ENCODE measurements at regions not wholly inside any gene's neighbourhood (a gene's known extent, or its start where the extent isn't known, plus 50 kb on each side); places are given as distances from the start of the nearest gene placed in this dataset.
"Not testable (repeated sequence)": the region's sequence is repeated elsewhere in the genome, so short reads cannot be mapped to it uniquely, and the experiment has no call there.

DNA sequence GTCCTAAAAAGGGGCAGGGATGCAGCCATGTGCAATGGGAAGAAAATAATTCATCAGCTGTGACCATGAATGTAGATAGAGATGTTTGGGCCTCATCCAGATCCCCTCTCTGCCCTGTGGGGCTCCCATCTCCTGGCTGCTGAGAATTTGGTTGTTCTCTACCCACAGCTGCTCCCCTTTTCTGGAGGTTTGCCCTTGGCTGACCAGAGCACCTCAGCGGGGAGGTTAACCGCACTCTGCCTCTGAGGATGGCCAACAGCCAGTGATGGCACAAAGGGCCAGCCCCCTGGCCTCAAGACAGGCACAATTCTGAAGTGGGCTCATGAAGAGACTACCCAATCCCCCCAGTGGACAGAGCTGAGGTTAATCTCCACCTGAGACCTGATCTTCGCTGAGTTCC is 61.5 kb upstream of the SERP2 start:
- no peak for DNase-seq

DNA sequence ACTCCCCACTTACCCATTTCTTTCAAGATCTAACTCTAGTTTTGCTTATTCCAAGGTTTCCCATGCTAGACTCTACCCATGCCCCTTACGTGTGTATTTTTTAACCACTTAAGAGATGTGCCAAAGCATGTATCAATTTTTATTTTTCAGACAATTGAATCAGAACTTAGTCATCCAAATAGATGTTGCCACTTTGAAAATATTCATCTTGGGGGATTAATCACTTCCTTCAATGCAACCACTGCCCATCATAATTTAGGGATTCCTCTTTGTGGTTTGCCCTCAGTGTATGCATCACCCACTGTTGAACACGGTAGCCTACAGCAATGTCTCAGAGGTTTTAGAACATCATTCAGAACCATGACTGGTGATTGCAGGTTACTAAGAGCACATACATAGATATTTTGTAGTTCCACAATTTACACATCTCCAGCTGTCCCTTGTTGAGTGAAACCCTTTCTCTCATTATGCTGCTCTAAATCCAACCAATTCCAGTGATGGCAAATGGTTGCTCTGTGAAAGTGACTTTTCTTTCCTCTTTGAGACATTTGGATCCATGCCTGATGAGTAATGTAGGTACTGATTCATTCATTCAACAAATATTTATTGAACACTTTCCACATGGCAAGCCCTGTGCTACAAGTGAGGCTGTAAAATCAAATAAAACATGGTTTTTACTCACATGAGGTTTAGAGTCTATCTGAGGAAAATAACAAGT is 60.6 kb upstream of the SERP2 start:
- no peak for DNase-seq

DNA sequence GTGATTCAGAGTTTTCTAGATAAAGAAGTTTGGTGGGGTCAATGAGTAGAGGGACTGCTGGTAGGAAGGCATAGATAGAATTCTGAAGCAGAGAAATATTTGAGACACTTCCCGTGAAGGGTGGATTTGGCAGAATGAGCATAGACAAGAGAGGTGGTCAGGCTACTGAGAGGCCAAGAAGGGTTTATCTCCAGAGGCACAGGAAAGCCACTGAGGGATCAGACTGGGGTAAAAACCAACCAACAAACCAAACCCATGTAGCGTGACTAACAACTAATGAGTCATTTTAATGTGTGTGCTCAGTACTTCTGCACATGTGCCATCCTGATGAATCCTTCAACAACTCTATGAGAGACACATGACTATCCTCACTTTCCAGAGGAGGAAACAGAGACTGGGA is 60.0 kb upstream of the SERP2 start:
- DNase-seq: no peak

DNA sequence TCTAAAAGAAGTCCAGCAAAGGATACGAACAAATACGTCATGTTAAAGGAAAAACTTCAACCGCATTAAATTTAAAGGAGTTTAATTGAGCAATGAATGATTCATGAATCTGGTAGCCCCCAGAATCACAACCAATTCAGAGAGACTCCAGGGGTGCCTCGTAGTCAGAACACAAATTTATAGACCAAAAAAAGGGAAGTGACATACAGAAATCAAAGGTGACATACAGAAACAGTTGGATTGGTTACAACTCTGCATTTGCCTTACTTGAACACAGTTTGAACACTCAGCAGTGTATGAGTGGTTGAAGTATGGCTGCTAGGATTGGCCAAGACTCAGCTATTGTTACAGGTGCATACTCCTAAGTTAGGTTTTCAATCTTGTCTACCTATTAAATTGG is 59.5 kb upstream of the SERP2 start:
- DNase-seq: not testable (repeated sequence)

DNA sequence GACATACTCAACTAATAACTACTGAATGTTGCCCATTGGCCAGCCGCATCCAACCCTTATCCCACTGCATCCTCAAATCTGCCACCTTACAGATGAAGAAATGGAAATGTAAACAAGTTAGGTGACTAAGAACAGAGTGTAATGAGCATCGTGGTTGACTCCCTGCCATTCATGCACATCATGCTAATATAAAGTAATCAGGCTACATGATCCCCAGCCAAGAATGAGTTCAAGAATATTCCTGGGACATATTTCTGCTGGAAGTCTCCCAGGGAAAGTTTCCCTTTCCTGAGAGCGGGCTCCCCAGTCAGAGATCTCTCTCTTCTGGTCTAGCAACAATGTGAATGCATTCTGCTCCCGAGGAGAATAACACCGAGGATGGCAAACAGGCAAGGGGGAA is 55.9 kb upstream of the SERP2 start:
- no peak for DNase-seq

DNA sequence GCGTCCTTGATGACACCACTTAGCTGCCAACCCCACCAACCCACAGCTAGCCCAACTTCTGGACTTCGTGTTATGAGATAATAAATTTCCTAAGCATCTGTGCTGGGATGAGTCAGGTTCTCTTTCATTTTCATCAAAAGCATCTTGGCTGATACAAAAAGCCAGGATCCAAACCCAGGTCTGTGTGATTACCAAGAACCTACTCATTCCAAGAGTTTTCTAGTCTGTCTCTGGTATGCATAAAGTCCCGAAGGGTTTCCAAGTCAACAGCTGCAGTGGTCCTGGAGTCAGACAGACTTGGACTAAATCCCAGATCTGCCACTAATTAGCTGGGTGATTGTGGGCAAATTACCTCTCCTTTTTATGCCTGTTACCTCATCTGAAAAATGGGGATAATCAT is 55.5 kb upstream of the SERP2 start:
- no peak for DNase-seq

DNA sequence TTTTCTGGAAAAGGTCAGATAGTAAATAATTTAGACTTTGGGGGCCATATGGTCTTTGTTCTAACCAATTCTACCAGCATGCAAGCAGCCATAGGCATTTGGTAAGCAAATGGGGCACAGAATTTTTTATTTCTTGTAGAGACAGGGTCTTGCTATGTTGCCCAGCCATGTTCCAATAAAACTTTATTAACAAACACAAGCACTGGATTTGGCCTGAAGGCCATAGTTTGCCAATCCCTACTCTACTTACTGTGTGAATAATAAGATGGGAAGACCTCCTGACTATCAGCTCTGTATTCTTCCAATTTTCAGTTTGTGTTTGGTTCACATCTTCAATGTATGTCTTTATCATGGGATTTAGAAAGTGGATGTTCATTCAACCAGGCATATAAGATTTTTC is 53.0 kb upstream of the SERP2 start:
- DNase-seq: no peak

DNA sequence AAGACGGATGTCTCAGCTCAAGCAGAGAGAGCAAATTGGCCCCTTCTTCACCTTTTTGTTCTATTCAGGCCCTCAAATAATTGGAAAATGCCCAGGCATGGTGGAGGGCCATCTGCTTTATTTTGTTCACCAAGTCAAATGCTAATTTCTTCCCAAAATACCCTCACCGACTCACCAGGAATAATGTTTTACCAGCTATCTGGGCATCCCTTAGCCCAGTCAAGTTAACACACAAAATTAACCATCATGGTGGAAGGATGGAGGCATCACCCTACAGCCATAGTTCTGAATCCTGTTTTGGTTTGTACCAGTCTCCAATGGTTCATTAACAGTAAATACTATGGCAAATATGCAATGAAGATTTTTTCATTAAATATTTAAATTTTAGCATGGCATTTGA is 51.7 kb upstream of the SERP2 start:
- DNase-seq: no peak

DNA sequence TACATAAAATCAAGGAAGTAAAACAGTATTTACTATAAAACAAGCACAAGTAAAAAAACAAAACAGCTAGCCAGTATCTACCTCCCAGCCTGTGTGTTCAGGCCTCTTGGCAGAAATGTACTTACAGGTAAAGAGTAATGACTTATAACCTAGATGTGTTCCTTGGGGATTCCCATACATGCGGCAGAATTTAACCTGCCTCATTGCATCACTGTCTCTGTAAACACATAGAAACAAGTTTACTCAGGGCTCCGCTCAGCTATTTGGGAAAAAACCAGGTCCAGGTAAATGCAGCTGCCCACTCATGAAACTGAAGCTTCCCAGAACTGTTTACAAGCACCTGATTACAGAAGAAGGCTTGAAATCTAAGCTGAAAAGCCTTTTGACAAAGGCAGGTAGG is 50.7 kb upstream of the SERP2 start:
- DNase-seq: no peak

DNA sequence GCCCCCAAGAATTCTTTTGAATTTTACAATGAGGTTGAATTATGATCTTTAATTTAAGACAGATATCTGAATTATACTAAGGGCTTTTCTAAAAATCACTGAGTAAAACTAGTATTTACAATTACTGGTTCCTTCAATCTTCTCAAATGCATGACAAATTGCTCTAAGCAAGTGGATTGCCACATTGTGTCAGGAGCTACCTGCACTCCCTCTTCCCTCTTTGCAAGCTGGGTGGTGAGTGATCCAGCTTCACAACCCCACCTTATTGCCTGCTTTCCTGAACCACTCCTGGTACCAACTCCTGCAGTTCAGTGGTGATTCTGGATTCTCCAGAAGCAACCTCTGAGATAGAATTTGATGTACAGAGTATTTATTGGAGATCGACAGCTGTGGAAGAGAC is 49.9 kb upstream of the SERP2 start:
- no peak for DNase-seq

Data from stimulated activated CD4-positive, alpha-beta T cell treated with anti-CD3 and anti-CD28 coated beads, Interleukin-2, amount 100 ng/mL, for 48 hours (primary cell).